HepG2 (cell line): ENCODE measurements at regions not wholly inside any gene's neighbourhood (a gene's known extent, or its start where the extent isn't known, plus 50 kb on each side); places are given as distances from the start of the nearest gene placed in this dataset.
A peak's percentile ranks its signal among the peaks of the same experiment; 100 is the strongest.

Source experiments
- EED ChIP-seq: sonication (generic); formaldehyde crosslinking; IDR thresholded peaks from 2 replicates; pipeline ENCODE4 v1.5.0; 2020; ENCODE audit warnings: mild to moderate bottlenecking, missing genetic modification reagents
- FIP1L1 ChIP-seq: fragments of 200-400 bp; formaldehyde crosslinking; IDR thresholded peaks from 2 replicates; pipeline ENCODE4 v1.6.1; 2018; ENCODE audit warnings: low read depth, mild to moderate bottlenecking, low read length, moderate library complexity, borderline replicate concordance; ENCODE audit not compliant: insufficient read depth
- PAWR ChIP-seq: sonication (generic); formaldehyde crosslinking; IDR thresholded peaks from 2 replicates; pipeline ENCODE4 v1.4.0; 2020; ENCODE audit warnings: missing genetic modification reagents, mild to moderate bottlenecking, borderline replicate concordance
- RCOR2 ChIP-seq: IDR thresholded peaks from 2 replicates; pipeline ENCODE4 v1.6.1; 2016; ENCODE audit warnings: missing biosample characterization, missing genetic modification reagents
- REPIN1 ChIP-seq: sonication (generic); formaldehyde crosslinking; IDR thresholded peaks from 2 replicates; pipeline ENCODE4 v1.8.0; 2022; ENCODE audit warnings: missing genetic modification reagents, low read depth, mild to moderate bottlenecking, borderline replicate concordance
- SIN3B ChIP-seq: fragments of 150-350 bp; IDR thresholded peaks from 2 replicates; pipeline ENCODE4 v1.6.1; 2014; ENCODE audit warnings: low read length
- TAF15 ChIP-seq: fragments of 200-400 bp; formaldehyde crosslinking; IDR thresholded peaks from one replicate; pipeline ENCODE4 v1.6.1; 2018; ENCODE audit warnings: mild to moderate bottlenecking, low read depth, low read length; ENCODE audit not compliant: poor library complexity, severe bottlenecking
- TFAP4 ChIP-seq: sonication (generic); IDR thresholded peaks from 2 replicates; pipeline ENCODE4 v1.6.1; 2016; ENCODE audit warnings: low read depth, borderline replicate concordance
- UBTF ChIP-seq: sonication (generic); formaldehyde crosslinking; IDR thresholded peaks from 2 replicates; pipeline ENCODE4 v1.4.0; 2020; ENCODE audit warnings: mild to moderate bottlenecking, missing genetic modification reagents
- ZBTB7B ChIP-seq: sonication (generic); formaldehyde crosslinking; IDR thresholded peaks from 2 replicates; pipeline ENCODE4 v1.4.0; 2020; ENCODE audit warnings: missing genetic modification reagents
- ZNF331 ChIP-seq: sonication (generic); formaldehyde crosslinking; IDR thresholded peaks from 2 replicates; pipeline ENCODE4 v1.4.0; 2020; ENCODE audit warnings: missing genetic modification reagents
- TF ChIP-seq, protein P1 (sequence below): sonication (generic); formaldehyde crosslinking; IDR thresholded peaks from 2 replicates; pipeline ENCODE4 v1.5.0; 2020; ENCODE audit warnings: missing genetic modification reagents
- TF ChIP-seq, protein P2 (sequence below): sonication (generic); formaldehyde crosslinking; IDR thresholded peaks from 2 replicates; pipeline ENCODE4 v1.5.0; 2020; ENCODE audit warnings: mild to moderate bottlenecking, missing genetic modification reagents

DNA sequence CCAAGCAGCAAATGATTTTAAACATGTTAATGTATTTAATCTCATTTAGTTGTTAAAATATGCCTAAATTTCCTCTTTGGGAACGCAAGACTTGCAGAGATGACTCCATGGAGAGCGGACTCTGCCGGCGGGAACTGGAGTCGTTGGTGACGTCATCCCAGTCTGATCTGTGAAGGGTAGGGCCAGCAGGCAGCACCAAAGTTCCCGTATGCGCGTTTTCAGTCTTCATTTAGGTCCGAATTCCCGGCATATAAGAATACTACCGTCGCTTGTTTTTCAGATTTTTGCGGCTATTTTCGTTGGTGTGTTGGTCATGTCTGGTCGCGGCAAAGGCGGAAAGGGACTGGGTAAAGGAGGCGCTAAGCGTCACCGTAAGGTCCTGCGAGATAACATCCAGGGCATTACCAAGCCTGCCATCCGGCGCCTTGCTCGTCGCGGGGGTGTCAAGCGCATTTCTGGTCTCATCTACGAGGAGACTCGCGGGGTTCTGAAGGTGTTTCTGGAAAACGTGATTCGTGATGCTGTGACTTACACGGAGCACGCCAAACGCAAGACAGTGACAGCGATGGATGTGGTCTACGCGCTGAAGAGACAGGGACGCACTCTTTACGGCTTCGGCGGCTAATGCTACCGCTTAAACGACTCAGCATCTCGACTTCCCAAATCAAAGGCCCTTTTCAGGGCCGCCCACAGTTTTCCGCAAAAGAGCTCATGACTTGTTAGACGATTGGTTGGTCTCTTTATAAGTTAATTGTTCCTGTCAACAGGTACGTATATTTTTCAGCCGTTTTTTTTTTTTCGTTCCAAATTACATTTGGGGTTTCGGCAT is 117.3 kb downstream of the HFE start (continued):
- TF ChIP-seq TFAP4 = peak; percentile 32; the same call in 1 of the 2 replicates
- TF ChIP-seq FIP1L1 = peak; percentile 100
- TF ChIP-seq, protein P1, sequence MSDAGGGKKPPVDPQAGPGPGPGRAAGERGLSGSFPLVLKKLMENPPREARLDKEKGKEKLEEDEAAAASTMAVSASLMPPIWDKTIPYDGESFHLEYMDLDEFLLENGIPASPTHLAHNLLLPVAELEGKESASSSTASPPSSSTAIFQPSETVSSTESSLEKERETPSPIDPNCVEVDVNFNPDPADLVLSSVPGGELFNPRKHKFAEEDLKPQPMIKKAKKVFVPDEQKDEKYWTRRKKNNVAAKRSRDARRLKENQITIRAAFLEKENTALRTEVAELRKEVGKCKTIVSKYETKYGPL (CRISPR knock-in tag) = peak; percentile 69; the same call in 1 of the 2 replicates
- peak; percentile 95 for TF ChIP-seq TAF15
- TF ChIP-seq RCOR2 (CRISPR knock-in tag) = peak; percentile 69; the same call in 1 of the 2 replicates
- TF ChIP-seq, protein P2, sequence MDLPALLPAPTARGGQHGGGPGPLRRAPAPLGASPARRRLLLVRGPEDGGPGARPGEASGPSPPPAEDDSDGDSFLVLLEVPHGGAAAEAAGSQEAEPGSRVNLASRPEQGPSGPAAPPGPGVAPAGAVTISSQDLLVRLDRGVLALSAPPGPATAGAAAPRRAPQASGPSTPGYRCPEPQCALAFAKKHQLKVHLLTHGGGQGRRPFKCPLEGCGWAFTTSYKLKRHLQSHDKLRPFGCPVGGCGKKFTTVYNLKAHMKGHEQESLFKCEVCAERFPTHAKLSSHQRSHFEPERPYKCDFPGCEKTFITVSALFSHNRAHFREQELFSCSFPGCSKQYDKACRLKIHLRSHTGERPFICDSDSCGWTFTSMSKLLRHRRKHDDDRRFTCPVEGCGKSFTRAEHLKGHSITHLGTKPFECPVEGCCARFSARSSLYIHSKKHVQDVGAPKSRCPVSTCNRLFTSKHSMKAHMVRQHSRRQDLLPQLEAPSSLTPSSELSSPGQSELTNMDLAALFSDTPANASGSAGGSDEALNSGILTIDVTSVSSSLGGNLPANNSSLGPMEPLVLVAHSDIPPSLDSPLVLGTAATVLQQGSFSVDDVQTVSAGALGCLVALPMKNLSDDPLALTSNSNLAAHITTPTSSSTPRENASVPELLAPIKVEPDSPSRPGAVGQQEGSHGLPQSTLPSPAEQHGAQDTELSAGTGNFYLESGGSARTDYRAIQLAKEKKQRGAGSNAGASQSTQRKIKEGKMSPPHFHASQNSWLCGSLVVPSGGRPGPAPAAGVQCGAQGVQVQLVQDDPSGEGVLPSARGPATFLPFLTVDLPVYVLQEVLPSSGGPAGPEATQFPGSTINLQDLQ (CRISPR knock-in tag) = peak; percentile 92; the same call in 1 of the 2 replicates
- TF ChIP-seq ZNF331 (CRISPR knock-in tag) = peak; percentile 67
- TF ChIP-seq EED (CRISPR knock-in tag) = no peak
- TF ChIP-seq PAWR (CRISPR knock-in tag) = no peak
- TF ChIP-seq REPIN1 (CRISPR knock-in tag) = peak; percentile 91
- TF ChIP-seq ZBTB7B = no peak; the same call in 1 of the 2 replicates
- peak; percentile 67 for TF ChIP-seq SIN3B
- peak; percentile 89 for TF ChIP-seq UBTF (CRISPR knock-in tag)
